PC-3 (cell line): ENCODE measurements at regions not wholly inside any gene's neighbourhood (a gene's known extent, or its start where the extent isn't known, plus 50 kb on each side); places are given as distances from the start of the nearest gene placed in this dataset.

Experiments used
- CTCF ChIP-seq: fragments of 300-600 bp; sonication (generic); conservative IDR thresholded peaks from 2 replicates; pipeline ENCODE4 v1.5.1; 2017; ENCODE audit warnings: antibody characterized with exemption, low read depth, mild to moderate bottlenecking, low read length
- EZH2phosphoT487 ChIP-seq: fragments of 300-600 bp; sonication (generic); IDR thresholded peaks from 2 replicates; pipeline ENCODE4 v1.6.1; 2018; ENCODE audit warnings: mild to moderate bottlenecking, antibody characterized with exemption, low read length, borderline replicate concordance

DNA sequence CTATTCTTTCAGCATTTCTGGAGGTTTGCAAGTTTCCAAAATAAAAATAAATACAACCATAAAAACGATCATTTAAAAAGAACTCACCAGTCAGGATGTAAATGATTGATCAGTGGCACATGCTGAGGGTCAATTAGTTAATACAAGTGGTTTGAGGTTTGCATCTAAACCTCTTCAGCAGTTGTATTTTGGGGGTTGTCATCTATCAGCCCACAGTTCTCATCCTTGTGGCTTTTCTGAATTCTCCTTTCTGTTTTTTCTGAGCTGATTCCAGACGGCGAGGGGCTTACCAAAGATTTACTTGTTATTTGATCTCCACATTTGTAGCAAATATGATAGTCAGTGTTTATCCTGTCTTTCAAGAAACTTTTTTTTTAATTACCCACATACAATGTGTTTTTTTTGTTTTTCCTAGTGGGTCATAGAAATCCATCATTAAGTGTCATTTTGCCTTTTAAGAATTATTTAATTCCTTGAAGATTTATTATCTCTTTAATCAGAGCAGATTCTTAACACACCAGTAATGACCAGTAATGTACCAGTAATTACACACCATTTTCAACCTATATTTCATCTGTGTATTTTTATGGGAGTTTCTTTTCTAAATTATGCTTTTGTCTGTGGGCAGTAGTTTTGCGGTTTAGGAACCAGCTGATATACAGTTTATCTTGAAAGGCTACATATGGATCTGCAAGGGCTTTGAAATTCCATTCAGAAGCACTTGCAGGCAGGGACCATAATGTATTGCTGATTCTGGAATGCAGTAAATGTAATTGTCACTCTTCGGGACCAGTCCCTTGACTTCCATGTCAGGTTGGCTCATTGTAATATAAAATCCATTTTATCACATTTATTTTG is 56.3 kb upstream of the DAAM1 start:
- TF ChIP-seq CTCF: no peak
- TF ChIP-seq EZH2phosphoT487: no peak
